Keratinocyte (primary cell): ENCODE measurements at regions not wholly inside any gene's neighbourhood (a gene's known extent, or its start where the extent isn't known, plus 50 kb on each side); places are given as distances from the start of the nearest gene placed in this dataset.

Experiments
- DNase-seq: peaks from one replicate; pipeline ENCODE4 v3.0.0-alpha.2; 2011; ENCODE audit warnings: low read depth, missing footprints, low spot score
- FAIRE-seq: peaks from 2 replicates; lab custom pipeline; 2011; peaks lifted over from hg19 to GRCh38; lab: Jason Lieb, UNC
- H2AFZ ChIP-seq: 2 replicates; pipeline ENCODE4 v1.6.0; 2012; ENCODE audit warnings: low read length, control low read depth, inconsistent platforms; ENCODE audit not compliant: control insufficient read depth
- H3K27ac ChIP-seq: 2 replicates; pipeline ENCODE4 v1.5.1; 2011; ENCODE audit warnings: low read length; ENCODE audit not compliant: control insufficient read depth, insufficient read depth
- H3K27me3 ChIP-seq: 3 replicates; pipeline ENCODE4 v1.6.0; 2011; ENCODE audit warnings: low read length; ENCODE audit not compliant: control insufficient read depth, insufficient read depth; ENCODE audit errors: extremely low read depth
- H3K36me3 ChIP-seq, 2 experiments: 2 replicates in 1 of 2; 3 replicates in 1 of 2; pipeline ENCODE4 v1.5.1; 2011; ENCODE audit warnings: low read length in 2 of 2, mild to moderate bottlenecking in 1 of 2; ENCODE audit not compliant: control insufficient read depth in 2 of 2, insufficient read depth in 2 of 2; ENCODE audit errors: extremely low read depth in 1 of 2
- H3K4me1 ChIP-seq: 3 replicates; pipeline ENCODE4 v1.5.1; 2011; ENCODE audit warnings: low read length; ENCODE audit not compliant: control insufficient read depth, insufficient read depth; ENCODE audit errors: extremely low read depth
- H3K4me2 ChIP-seq: 3 replicates; pipeline ENCODE4 v1.6.0; 2011; ENCODE audit warnings: low read depth, low read length; ENCODE audit not compliant: control insufficient read depth, insufficient read depth; ENCODE audit errors: extremely low read depth
- H3K4me3 ChIP-seq, 3 experiments: fragments of 200-600 bp in 1 of 3; sonication (generic) in 1 of 3; 2 replicates in 2 of 3; 3 replicates in 1 of 3; pipeline ENCODE4 v1.5.1; 2011 to 2016; ENCODE audit warnings: low read length in 3 of 3, mild to moderate bottlenecking in 3 of 3, control low read depth in 2 of 3, inconsistent platforms in 1 of 3, low read depth in 1 of 3, mixed read lengths in 1 of 3, mixed run types in 1 of 3, moderate library complexity in 1 of 3; ENCODE audit not compliant: control insufficient read depth in 2 of 3, insufficient read depth in 2 of 3; ENCODE audit errors: extremely low read depth in 1 of 3
- H3K79me2 ChIP-seq: 2 replicates; pipeline ENCODE4 v1.6.0; 2012; ENCODE audit warnings: low read length; ENCODE audit not compliant: control insufficient read depth, insufficient read depth
- H3K9ac ChIP-seq: 3 replicates; pipeline ENCODE4 v1.6.0; 2011; ENCODE audit warnings: low read length; ENCODE audit not compliant: control insufficient read depth, insufficient read depth; ENCODE audit errors: extremely low read depth
- H3K9me1 ChIP-seq: 3 replicates; pipeline ENCODE4 v1.6.0; 2011; ENCODE audit warnings: low read length; ENCODE audit not compliant: control insufficient read depth, insufficient read depth; ENCODE audit errors: extremely low read depth
- H3K9me3 ChIP-seq: 2 replicates; pipeline ENCODE4 v1.5.1; 2012; ENCODE audit warnings: low read depth, low read length; ENCODE audit not compliant: control insufficient read depth
- H4K20me1 ChIP-seq: 3 replicates; pipeline ENCODE4 v1.6.0; 2011; ENCODE audit warnings: low read length; ENCODE audit not compliant: control insufficient read depth, insufficient read depth; ENCODE audit errors: extremely low read depth
- EZH2 ChIP-seq: IDR thresholded peaks from one replicate; pipeline ENCODE4 v1.6.1; 2012; ENCODE audit warnings: inconsistent platforms, mild to moderate bottlenecking, low read length, moderate library complexity
- dilution Hi-C: fragments of 300-500 bp; cut with MboI; formaldehyde crosslinking; loops from one replicate; pipeline ENCODE4 v1.7.0; 2020; ENCODE audit warnings: low sequenced_read_pairs; ENCODE audit not compliant: extremely low pct_ligation_motif_present
- TF ChIP-seq, protein P1 (sequence below), 3 experiments: IDR thresholded peaks in 1 of 3; conservative IDR thresholded peaks in 1 of 3; optimal IDR thresholded peaks in 1 of 3; 2 replicates in 2 of 3; 3 replicates in 1 of 3; pipeline versions ENCODE3 to v1.5.1; 2011; ENCODE audit warnings: low read length in 3 of 3, mild to moderate bottlenecking in 3 of 3, moderate library complexity in 2 of 3, control low read depth in 1 of 3, inconsistent platforms in 1 of 3; ENCODE audit not compliant: insufficient read depth in 2 of 3; ENCODE audit errors: extremely low read depth in 1 of 3

DNA sequence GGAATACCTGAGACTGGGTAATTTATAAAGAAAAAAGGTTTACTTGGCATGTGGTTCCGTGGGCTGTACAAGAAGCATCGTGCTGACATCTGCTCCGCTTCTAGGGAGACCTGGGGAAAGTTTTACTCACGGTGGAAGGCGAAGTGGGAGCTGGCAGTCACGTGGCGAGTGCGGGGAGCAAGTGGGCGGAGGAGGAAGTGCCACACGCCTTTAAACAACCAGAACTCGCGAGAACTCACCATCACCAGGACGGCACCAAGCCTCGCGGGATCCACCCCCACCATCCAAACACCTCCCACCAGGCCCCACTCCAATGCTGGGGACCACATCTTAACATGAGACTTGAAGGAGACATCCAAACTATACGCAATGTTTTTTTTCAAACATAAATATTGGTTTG lies 406.2 kb upstream of the IRX4 start:
- Histone ChIP-seq H3K4me3 (no peak overlapping the region), H3K27me3 (no peaks in the 10 kb centered on the region), H3K9me1 (no peaks in the 10 kb centered on the region), H3K79me2 (no peaks in the 10 kb centered on the region), H3K4me2 (no peak overlapping the region), H3K9me3 (peaks cover 4% of the 10 kb centered on the region), H4K20me1 (no peaks in the 10 kb centered on the region), H3K9ac (no peak overlapping the region), H3K4me1 (no peaks in the 10 kb centered on the region), H2AFZ (no peak overlapping the region), H3K27ac (no peak overlapping the region), H3K36me3 (no peaks in the 10 kb centered on the region)
- FAIRE-seq = no peak
- DNase-seq = no peak
- dilution Hi-C loops = no loop called here
- TF ChIP-seq, protein P1, sequence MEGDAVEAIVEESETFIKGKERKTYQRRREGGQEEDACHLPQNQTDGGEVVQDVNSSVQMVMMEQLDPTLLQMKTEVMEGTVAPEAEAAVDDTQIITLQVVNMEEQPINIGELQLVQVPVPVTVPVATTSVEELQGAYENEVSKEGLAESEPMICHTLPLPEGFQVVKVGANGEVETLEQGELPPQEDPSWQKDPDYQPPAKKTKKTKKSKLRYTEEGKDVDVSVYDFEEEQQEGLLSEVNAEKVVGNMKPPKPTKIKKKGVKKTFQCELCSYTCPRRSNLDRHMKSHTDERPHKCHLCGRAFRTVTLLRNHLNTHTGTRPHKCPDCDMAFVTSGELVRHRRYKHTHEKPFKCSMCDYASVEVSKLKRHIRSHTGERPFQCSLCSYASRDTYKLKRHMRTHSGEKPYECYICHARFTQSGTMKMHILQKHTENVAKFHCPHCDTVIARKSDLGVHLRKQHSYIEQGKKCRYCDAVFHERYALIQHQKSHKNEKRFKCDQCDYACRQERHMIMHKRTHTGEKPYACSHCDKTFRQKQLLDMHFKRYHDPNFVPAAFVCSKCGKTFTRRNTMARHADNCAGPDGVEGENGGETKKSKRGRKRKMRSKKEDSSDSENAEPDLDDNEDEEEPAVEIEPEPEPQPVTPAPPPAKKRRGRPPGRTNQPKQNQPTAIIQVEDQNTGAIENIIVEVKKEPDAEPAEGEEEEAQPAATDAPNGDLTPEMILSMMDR (optimal IDR thresholded peaks at IDR 0.05 in 1 of 3, IDR thresholded peaks at IDR 0.05 in 1 of 3, conservative IDR thresholded peaks at IDR 0.05 in 1 of 3; ENCODE audit: extremely low read depth in 1 of 3, insufficient read depth in 2 of 3, low read length in 3 of 3) = no peak
- TF ChIP-seq EZH2 = no peak

DNA sequence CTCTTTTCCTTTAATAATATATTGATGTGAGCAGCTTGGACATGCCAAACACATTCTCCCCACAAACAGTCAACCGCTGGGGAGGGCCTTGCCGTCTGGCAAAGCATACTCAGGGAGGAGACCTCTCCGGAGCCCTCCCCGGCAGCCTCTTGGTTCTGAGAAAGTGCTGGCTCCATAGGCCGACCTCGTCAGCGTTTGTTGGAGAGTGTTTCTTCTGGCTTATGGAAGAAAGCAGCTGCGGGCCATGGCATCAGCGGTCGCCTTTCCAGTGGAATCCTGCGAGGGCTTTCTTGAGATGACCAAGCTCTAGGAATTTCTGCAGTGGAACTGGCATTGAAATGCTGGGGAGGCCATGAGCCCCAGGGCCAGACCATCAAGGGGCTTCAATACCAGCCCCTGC lies 405.7 kb upstream of the IRX4 start:
- FAIRE-seq = no peak
- no peaks in the 10 kb centered on the region for H4K20me1 ChIP-seq
- H3K79me2 ChIP-seq = no peaks in the 10 kb centered on the region
- no peaks in the 10 kb centered on the region for H3K4me1 ChIP-seq
- no peak overlapping the region for H3K9ac ChIP-seq
- TF ChIP-seq EZH2 = no peak
- TF ChIP-seq, protein P1 (optimal IDR thresholded peaks at IDR 0.05 in 1 of 3, IDR thresholded peaks at IDR 0.05 in 1 of 3, conservative IDR thresholded peaks at IDR 0.05 in 1 of 3; ENCODE audit: extremely low read depth in 1 of 3, insufficient read depth in 2 of 3, low read length in 3 of 3) = no peak
- dilution Hi-C loops = no loop called here
- H3K9me1 ChIP-seq = no peaks in the 10 kb centered on the region
- no peak overlapping the region for H3K4me3 ChIP-seq
- H3K9me3 ChIP-seq = peaks cover 4% of the 10 kb centered on the region
- no peak overlapping the region for H3K27ac ChIP-seq
- no peak for DNase-seq
- H3K4me2 ChIP-seq = no peak overlapping the region
- H2AFZ ChIP-seq = no peak overlapping the region
- H3K36me3 ChIP-seq = no peaks in the 10 kb centered on the region
- H3K27me3 ChIP-seq = no peaks in the 10 kb centered on the region
